ENCODE measurements at regions not wholly inside any gene's neighbourhood (a gene's known extent, or its start where the extent isn't known, plus 50 kb on each side); places are given as distances from the start of the nearest gene placed in this dataset.

DNA sequence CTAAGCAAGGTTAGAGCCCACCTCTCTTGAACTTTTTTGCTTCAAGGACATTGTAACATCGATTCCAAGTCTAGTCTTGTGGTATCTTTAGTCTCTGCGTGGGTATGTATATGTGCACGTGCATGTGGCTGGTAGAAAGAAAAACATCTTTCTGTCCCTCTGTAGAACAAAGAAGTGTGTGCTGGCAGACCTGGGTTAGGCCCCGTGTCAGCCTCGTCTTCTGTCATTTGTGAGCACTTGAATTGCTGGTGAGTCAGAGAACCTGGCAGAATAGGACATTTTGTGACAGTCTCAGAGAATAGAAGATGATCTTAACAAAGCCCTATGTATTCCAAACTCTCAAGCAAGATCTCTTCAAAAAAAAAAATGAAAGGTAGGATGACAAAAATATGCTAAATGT lies 102.2 kb upstream of the ATP10A start:
- Histone ChIP-seq H3K27ac (ENCODE audit: low read depth, low read length) (no peak overlapping the region), H3K9ac (ENCODE audit: low read length) (no peak overlapping the region), H3K4me1 (ENCODE audit: control insufficient read depth in 1 of 2, insufficient read depth in 2 of 2, low read length in 2 of 2) (no peaks in the 10 kb centered on the region), H3K9me3 (ENCODE audit: control insufficient read depth in 1 of 2, insufficient read depth in 1 of 2, low read depth in 1 of 2, low read length in 2 of 2) (peaks cover 3 to 17% of the 10 kb centered on the region in 2 experiments; a peak in 2 of 4 replicates), H4K20me1 (ENCODE audit: insufficient read depth) (no peaks in the 10 kb centered on the region), H3K9me2 (ENCODE audit: insufficient read depth) (no peaks in the 10 kb centered on the region), H2AFZ (ENCODE audit: low read depth, low read length, poor library complexity, severe bottlenecking) (no peak overlapping the region), H3K27me3 (ENCODE audit: insufficient read depth, low read length) (no peaks in the 10 kb centered on the region), H3K79me2 (ENCODE audit: insufficient read depth, low read length) (no peaks in the 10 kb centered on the region), H3K4me2 (ENCODE audit: low read length) (no peak overlapping the region), H3K4me3 (replicated peaks in 1 of 2; ENCODE audit: low read depth in 1 of 2, low read length in 2 of 2) (no peak overlapping the region), H3K36me3 (ENCODE audit: control insufficient read depth in 1 of 2, insufficient read depth in 2 of 2, low read length in 2 of 2) (no peaks in the 10 kb centered on the region)
- RAD21 ChIA-PET (ENCODE audit: low non-redundant PET in 1 of 2, low total read pairs in 2 of 2, uncharacterized antibody in 2 of 2, unreplicated experiment in 2 of 2) = no interaction called here
- BruUV-seq (replicated peaks) = no TSS peak
- POLR2A ChIA-PET = no interaction called here
- DNase-seq (ENCODE audit: low read depth, low spot score) = no peak
- TF ChIP-seq CEBPB (IDR thresholded peaks at IDR 0.05; ENCODE audit: low read depth) (no peak), ELF1 (IDR thresholded peaks at IDR 0.05; ENCODE audit: borderline replicate concordance, low read depth) (no peak), EGR1 (IDR thresholded peaks at IDR 0.05; ENCODE audit: low read depth) (no peak), RAD21 (IDR thresholded peaks at IDR 0.05; ENCODE audit: low read depth) (no peak), YY1 (IDR thresholded peaks at IDR 0.05; ENCODE audit: extremely low read depth, insufficient replicate concordance, low read depth, low read length) (no peak), SRF (IDR thresholded peaks at IDR 0.05; ENCODE audit: low read depth) (no peak), JUND (IDR thresholded peaks at IDR 0.05) (no peak), SP1 (IDR thresholded peaks at IDR 0.05; ENCODE audit: low read depth) (no peak), FOSL1 (IDR thresholded peaks at IDR 0.05; ENCODE audit: low read depth) (no peak), TCF7L2 (IDR thresholded peaks at IDR 0.05; ENCODE audit: borderline replicate concordance, extremely low read depth, insufficient read depth, insufficient read length) (no peak), CBX3 (IDR thresholded peaks at IDR 0.05; ENCODE audit: low read depth) (no peak), POLR2A (IDR thresholded peaks at IDR 0.05; ENCODE audit: borderline replicate concordance, extremely low read depth, insufficient read depth, insufficient read length) (no peak)
- TF ChIP-seq, protein P1, sequence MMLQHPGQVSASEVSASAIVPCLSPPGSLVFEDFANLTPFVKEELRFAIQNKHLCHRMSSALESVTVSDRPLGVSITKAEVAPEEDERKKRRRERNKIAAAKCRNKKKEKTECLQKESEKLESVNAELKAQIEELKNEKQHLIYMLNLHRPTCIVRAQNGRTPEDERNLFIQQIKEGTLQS (IDR thresholded peaks at IDR 0.05) = no peak
- TF ChIP-seq, protein P2, sequence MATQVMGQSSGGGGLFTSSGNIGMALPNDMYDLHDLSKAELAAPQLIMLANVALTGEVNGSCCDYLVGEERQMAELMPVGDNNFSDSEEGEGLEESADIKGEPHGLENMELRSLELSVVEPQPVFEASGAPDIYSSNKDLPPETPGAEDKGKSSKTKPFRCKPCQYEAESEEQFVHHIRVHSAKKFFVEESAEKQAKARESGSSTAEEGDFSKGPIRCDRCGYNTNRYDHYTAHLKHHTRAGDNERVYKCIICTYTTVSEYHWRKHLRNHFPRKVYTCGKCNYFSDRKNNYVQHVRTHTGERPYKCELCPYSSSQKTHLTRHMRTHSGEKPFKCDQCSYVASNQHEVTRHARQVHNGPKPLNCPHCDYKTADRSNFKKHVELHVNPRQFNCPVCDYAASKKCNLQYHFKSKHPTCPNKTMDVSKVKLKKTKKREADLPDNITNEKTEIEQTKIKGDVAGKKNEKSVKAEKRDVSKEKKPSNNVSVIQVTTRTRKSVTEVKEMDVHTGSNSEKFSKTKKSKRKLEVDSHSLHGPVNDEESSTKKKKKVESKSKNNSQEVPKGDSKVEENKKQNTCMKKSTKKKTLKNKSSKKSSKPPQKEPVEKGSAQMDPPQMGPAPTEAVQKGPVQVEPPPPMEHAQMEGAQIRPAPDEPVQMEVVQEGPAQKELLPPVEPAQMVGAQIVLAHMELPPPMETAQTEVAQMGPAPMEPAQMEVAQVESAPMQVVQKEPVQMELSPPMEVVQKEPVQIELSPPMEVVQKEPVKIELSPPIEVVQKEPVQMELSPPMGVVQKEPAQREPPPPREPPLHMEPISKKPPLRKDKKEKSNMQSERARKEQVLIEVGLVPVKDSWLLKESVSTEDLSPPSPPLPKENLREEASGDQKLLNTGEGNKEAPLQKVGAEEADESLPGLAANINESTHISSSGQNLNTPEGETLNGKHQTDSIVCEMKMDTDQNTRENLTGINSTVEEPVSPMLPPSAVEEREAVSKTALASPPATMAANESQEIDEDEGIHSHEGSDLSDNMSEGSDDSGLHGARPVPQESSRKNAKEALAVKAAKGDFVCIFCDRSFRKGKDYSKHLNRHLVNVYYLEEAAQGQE (IDR thresholded peaks at IDR 0.05; ENCODE audit: low read depth) = no peak
- TF ChIP-seq, protein P3, sequence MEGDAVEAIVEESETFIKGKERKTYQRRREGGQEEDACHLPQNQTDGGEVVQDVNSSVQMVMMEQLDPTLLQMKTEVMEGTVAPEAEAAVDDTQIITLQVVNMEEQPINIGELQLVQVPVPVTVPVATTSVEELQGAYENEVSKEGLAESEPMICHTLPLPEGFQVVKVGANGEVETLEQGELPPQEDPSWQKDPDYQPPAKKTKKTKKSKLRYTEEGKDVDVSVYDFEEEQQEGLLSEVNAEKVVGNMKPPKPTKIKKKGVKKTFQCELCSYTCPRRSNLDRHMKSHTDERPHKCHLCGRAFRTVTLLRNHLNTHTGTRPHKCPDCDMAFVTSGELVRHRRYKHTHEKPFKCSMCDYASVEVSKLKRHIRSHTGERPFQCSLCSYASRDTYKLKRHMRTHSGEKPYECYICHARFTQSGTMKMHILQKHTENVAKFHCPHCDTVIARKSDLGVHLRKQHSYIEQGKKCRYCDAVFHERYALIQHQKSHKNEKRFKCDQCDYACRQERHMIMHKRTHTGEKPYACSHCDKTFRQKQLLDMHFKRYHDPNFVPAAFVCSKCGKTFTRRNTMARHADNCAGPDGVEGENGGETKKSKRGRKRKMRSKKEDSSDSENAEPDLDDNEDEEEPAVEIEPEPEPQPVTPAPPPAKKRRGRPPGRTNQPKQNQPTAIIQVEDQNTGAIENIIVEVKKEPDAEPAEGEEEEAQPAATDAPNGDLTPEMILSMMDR (IDR thresholded peaks at IDR 0.05 in 2 of 3, conservative IDR thresholded peaks at IDR 0.05 in 1 of 3; ENCODE audit: borderline replicate concordance in 1 of 3, insufficient read depth in 1 of 3, low read depth in 2 of 3, low read length in 2 of 3) = no peak
- no peak for ATAC-seq
- CTCF ChIA-PET = no interaction called here
- intact Hi-C loops (cut with micrococcal nuclease) = no loop called here
